SKM-1 (cell line): ENCODE measurements at regions not wholly inside any gene's neighbourhood (a gene's known extent, or its start where the extent isn't known, plus 50 kb on each side); places are given as distances from the start of the nearest gene placed in this dataset.

Experiments
- DNase-seq: peaks from one replicate; lab custom pipeline; 2025; ENCODE audit not compliant: unreplicated experiment; lab: John Stamatoyannopoulos, UW

DNA sequence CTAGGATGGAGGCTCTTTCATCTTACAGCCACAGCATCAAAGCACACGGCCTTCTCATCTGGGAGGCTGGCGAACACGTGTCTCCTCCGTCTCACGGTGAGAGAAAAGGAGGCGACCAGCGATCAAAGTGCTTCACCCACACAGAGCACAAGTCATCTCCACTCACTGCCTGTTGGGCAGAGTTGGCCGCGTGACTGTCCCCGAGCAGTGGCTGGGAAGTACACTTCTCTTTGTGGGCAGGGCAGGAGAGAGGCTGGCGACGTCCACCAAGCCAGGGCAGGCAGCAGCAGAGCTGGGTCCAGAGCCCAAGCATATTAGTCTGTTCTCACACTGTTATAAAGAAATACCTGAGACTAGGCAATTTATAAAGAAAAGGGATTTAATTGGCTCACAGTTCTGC, 64.1 kb upstream of the FOXC1 start:
- DNase-seq = no peak

DNA sequence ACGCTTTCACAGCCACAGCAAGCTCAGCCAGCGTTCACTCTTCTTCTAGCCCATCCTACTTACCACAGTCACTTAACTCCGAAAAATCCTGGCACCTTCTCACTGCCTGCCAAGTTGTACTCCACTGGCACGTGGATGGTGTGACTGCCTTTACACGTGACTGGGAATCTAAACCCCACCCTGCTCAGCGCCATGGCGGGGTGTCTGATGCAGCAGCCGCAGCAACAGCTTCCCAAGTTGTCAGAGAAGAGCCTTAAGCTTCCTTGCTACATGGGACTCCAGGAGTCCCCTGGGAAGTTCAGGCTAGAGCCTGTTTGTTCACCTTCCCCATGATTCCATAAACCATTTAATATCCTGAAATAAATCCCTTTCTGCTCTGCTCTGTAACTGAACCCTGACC, 61.9 kb upstream of the FOXC1 start:
- DNase-seq = no peak

DNA sequence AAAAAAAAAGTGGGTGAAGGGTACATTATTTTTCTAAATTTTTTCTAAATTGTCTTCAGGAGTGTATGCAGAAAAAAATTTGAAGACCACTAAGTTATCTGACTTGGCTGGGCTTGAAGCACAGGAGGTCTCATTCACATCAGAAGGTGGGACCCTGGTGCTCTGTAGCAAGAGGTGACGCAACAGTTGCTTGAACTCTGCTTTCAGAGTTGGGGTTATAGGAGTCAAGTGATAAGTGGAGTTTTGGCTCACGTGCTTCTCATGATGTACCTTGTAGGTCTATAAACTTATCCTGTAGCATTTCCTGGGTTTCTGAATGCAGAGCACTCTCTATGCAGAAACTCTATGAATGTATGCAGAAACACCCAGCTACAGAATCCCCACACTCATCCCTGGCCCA, 58.5 kb upstream of the FOXC1 start:
- DNase-seq = no peak

DNA sequence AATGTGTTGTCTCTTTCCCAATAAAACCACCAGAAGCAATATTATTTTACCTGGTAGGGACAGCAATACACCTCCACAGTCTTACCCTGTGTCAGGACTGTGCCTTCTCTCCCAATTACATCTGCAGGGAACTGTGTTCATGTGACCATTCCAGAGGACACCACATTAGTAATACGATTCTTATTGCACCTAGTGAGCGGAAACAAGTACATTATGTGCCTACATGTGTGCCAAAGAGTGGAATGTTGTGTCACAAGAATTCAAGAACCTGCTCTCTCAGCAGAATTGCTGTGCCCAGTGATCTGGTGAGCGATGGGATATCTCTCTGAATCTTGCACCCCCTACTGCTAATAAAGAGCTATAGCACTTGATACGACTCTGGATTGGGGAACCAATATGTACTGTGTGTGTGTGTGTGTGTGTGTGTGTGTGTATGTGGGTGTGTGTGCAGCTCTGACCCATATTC, 57.4 kb upstream of the FOXC1 start:
- DNase-seq = no peak

DNA sequence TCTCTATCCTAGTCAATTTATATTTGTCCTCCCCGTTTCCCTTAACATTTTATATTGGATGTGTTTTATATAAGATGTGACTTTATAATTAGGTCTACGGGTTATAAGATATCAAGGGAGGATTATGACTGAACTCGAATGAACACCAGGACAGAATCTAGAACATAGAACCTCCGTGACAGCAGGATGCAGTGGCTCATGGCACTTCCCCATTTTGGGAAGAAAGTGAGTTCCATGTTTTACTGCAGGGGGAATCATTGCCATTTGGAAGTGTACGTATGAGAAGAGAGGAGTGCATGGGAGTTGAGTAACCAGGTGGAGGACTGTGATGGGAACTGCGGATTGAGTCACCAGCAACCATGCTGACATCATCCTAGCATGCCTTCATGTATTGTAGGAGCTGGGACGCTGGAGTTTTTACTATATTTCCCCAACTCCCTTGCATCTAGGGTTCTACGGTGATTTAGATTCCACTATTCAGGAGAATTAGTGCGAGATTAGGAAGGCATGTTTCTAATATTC, 56.1 kb upstream of the FOXC1 start:
- no peak for DNase-seq

DNA sequence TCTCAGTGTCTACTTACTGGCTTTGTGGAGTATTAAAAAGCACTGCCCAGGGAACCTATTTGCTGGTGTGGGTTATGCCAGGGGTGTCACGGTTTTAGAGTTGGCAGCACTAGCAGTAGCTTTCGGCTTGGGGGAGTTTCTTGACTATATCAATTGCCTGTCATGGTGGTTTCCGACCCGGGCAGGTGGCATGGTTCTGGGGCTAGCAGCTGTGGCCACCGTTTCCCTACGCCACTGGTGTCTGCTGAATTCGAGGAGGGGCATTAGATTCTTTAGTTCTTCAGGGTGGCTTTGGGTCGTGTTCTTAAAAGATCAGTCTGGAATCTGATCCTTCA, 55.6 kb upstream of the FOXC1 start:
- DNase-seq = no peak

DNA sequence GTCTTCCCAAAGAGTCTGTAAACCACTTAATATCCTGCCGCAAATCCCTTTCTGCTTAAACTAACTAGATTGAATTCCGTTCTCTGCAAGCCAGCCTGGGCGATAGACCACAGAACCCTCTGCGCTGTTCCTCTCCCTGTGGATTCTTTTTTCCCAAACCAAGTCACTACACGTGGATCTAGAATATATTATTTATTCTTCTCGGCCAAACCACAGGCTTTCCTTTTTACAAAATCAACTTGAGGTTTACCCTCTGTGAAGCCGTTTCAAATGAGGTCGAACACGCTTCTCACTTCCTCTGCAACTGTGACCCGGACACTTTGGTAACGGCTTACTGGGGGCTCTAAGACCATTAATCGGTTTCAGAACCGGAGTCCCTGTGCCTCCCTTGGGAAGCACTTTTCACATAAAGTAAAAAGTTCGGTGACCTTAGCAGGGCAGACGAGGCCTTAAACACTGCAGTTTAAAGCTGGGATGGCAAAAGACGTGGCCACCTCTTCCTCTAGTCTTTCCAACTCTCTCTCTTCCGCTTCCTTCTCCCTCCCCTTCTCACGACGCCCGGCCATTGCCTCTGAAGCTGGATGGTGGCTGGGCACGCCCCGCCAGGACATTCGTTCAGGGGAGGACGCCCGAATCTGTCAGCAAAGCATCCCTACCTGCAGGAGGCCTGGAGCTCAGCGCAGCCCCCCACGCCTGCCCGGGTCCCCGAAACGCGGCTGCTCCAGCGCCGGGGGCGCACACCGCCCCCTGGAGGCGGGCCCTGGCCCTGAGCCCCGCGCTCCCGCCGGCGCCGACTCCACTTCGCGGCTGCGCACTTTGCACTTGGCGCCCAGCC, 55.0 kb upstream of the FOXC1 start:
- peak; percentile 30 for DNase-seq

DNA sequence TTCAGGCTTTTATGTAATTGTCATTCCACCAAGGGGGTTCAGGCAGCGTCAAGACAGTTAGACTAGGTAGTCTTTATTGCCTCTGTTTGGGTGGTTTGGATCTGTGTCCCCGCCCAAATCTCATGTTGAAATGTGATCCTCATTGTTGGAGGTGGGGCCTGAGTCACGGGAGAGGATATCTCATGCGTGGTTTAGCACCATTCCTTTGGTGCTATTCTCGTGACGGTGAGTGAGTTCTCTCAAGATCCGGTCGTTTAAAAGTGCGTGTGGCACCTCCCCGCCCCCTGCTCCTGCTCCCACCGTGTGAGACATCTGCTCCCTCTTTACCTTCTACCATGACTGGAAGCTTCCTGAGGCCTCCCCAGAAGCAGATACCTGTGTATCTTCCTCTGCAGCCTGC, 51.3 kb upstream of the FOXC1 start:
- no peak for DNase-seq
